K562 (cell line): ENCODE measurements at regions not wholly inside any gene's neighbourhood (a gene's known extent, or its start where the extent isn't known, plus 50 kb on each side); places are given as distances from the start of the nearest gene placed in this dataset.

Experiments used
- ATAC-seq: fragments of 200-7000 bp; cut with Tn5 transposase; 3 replicates; pipeline ENCODE4 v1.9.1; 2020; ENCODE audit warnings: moderate library complexity
- BruUV-seq: library from RNA; stranded (reverse); fragments of 400-500 nt; replicated peaks from 2 replicates; lab custom pipeline; 2021; lab: Mats Ljungman, UMichigan
- CTCF ChIA-PET: fragments of 300-600 bp; formaldehyde crosslinking; extraction: SDS; loops from one replicate; lab custom pipeline; 2021; ENCODE audit warnings: low intra/inter-chr PET ratio; lab: Yijun Ruan, JAX
- POLR2A ChIA-PET: fragments of 300-600, 350-650 bp; sonication (Branson Sonifier 250); formaldehyde crosslinking; extraction: SDS; loops from one replicate; lab custom pipeline; 2021; ENCODE audit warnings: antibody characterized with exemption, inconsistent platforms; lab: Yijun Ruan, JAX
- DNase-seq, 4 experiments: peaks; one replicate each; pipeline versions ENCODE4 v3.0.0 to v3.0.0-alpha.2; 2011 to 2018; ENCODE audit warnings: low spot score in 3 of 4, mixed read lengths in 3 of 4; ENCODE audit errors: extremely low read depth in 1 of 4
- FAIRE-seq: peaks from 2 replicates; lab custom pipeline; 2011; peaks lifted over from hg19 to GRCh38; lab: Jason Lieb, UNC
- H2AFZ ChIP-seq: 2 replicates; pipeline ENCODE4 v1.6.0; 2011; ENCODE audit warnings: low read depth, low read length, control low read depth, inconsistent platforms
- H3K27ac ChIP-seq: fragments of 200-600 bp; 3 replicates; pipeline ENCODE4 v1.8.0; 2011; ENCODE audit warnings: low read depth, mild to moderate bottlenecking, control low read depth, inconsistent platforms, low read length, moderate library complexity, mixed read lengths; ENCODE audit errors: extremely low read depth
- H3K27me3 ChIP-seq, 2 experiments: fragments of 300-600 bp in 1 of 2; 2 replicates in 1 of 2; 3 replicates in 1 of 2; pipeline versions ENCODE4 v1.6.0 to v1.8.0; 2011; ENCODE audit warnings: inconsistent platforms in 2 of 2, low read length in 2 of 2, mild to moderate bottlenecking in 1 of 2, mixed read lengths in 1 of 2, moderate library complexity in 1 of 2; ENCODE audit not compliant: control insufficient read depth in 2 of 2, insufficient read depth in 2 of 2
- H3K36me3 ChIP-seq: fragments of 300-600 bp; 3 replicates; pipeline ENCODE4 v1.8.0; 2011; ENCODE audit warnings: mild to moderate bottlenecking, low read length, inconsistent platforms; ENCODE audit not compliant: control insufficient read depth, insufficient read depth
- H3K4me1 ChIP-seq, 2 experiments: fragments of 200-600 bp in 1 of 2; replicated peaks in 1 of 2; 2 replicates in 1 of 2; 3 replicates in 1 of 2; pipeline versions ENCODE4 v1.5.1 to v1.8.0; 2011; ENCODE audit warnings: inconsistent platforms in 2 of 2, low read length in 2 of 2, mild to moderate bottlenecking in 1 of 2, mixed read lengths in 1 of 2, moderate library complexity in 1 of 2; ENCODE audit not compliant: control insufficient read depth in 2 of 2, insufficient read depth in 2 of 2
- H3K4me2 ChIP-seq: 2 replicates; pipeline ENCODE4 v1.6.1; 2011; ENCODE audit warnings: low read length, control low read depth, inconsistent platforms, mixed read lengths; ENCODE audit not compliant: insufficient read depth
- H3K4me3 ChIP-seq: fragments of 200-600 bp; sonication (generic), shearing (Covaris generic); 2 replicates; pipeline ENCODE4 v1.5.1; 2016; ENCODE audit warnings: control low read depth, inconsistent platforms
- H3K79me2 ChIP-seq: fragments of 200-600 bp; 3 replicates; pipeline ENCODE4 v1.8.0; 2011; ENCODE audit warnings: low read length, inconsistent platforms; ENCODE audit not compliant: control insufficient read depth, insufficient read depth
- H3K9ac ChIP-seq, 2 experiments: 2 replicates each; pipeline versions ENCODE4 v1.6.0 to v1.6.1; 2011; ENCODE audit warnings: low read depth in 2 of 2, low read length in 2 of 2, control low read depth in 1 of 2, inconsistent platforms in 1 of 2, mild to moderate bottlenecking in 1 of 2, mixed read lengths in 1 of 2; ENCODE audit not compliant: insufficient read depth in 1 of 2
- H3K9me1 ChIP-seq: one replicate; pipeline ENCODE4 v1.6.0; 2011; ENCODE audit warnings: inconsistent platforms, mild to moderate bottlenecking, low read length, moderate library complexity; ENCODE audit not compliant: control insufficient read depth, insufficient read depth
- H3K9me3 ChIP-seq: replicated peaks from 2 replicates; pipeline ENCODE4 v1.5.1; 2011; ENCODE audit warnings: low read depth, low read length, inconsistent platforms; ENCODE audit not compliant: control insufficient read depth, insufficient read depth
- H4K20me1 ChIP-seq: replicated peaks from 2 replicates; pipeline ENCODE4 v1.6.1; 2011; ENCODE audit warnings: low read length, inconsistent platforms, mixed read lengths; ENCODE audit not compliant: control insufficient read depth, insufficient read depth
- BCOR ChIP-seq: fragments of 450-650 bp; IDR thresholded peaks from 2 replicates; pipeline ENCODE4 v1.6.1; 2016
- MYC ChIP-seq, 2 experiments: fragments of 250-450 bp in 1 of 2; sonication (Bioruptor Pico) in 1 of 2; IDR thresholded peaks; 2 replicates each; pipeline versions ENCODE4 v1.5.1 to v1.6.1; 2012 to 2021; ENCODE audit warnings: low read depth in 2 of 2, borderline replicate concordance in 1 of 2, improper control_type of control experiment in 1 of 2, low read length in 1 of 2, mild to moderate bottlenecking in 1 of 2, moderate library complexity in 1 of 2
- NFE2L1 ChIP-seq: fragments of 450-650 bp; IDR thresholded peaks from 2 replicates; pipeline ENCODE4 v1.6.1; 2016; ENCODE audit warnings: missing genetic modification characterization, low read depth, mild to moderate bottlenecking, missing compliant biosample characterization, moderate library complexity, borderline replicate concordance
- WHSC1 ChIP-seq: IDR thresholded peaks from one replicate; pipeline ENCODE4 v1.6.1; 2012; ENCODE audit warnings: low read length, control low read depth, inconsistent platforms
- ZNF232 ChIP-seq: sonication (generic); formaldehyde crosslinking; IDR thresholded peaks from 2 replicates; pipeline ENCODE4 v1.8.0; 2022; ENCODE audit warnings: mild to moderate bottlenecking, missing genetic modification reagents
- ZNF668 ChIP-seq: fragments of 250-450 bp; sonication (Bioruptor Pico); IDR thresholded peaks from 2 replicates; pipeline ENCODE4 v1.8.0; 2022; ENCODE audit warnings: mild to moderate bottlenecking, inconsistent platforms
- ZNF699 ChIP-seq: fragments of 250-450 bp; sonication (Bioruptor Pico); IDR thresholded peaks from 2 replicates; pipeline ENCODE4 v1.8.0; 2021; ENCODE audit warnings: mild to moderate bottlenecking, moderate library complexity; ENCODE audit not compliant: insufficient replicate concordance
- in situ Hi-C: fragments of 300-500 bp; cut with MboI; formaldehyde crosslinking; loops from 4 replicates; pipeline ENCODE4 v1.15.0; 2018; ENCODE audit warnings: inconsistent platforms, mixed read lengths
- intact Hi-C: fragments of 100-400 bp; cut with micrococcal nuclease; formaldehyde crosslinking; loops from 2 replicates; pipeline ENCODE4 v1.14.2; 2022
- TF ChIP-seq, protein P1 (sequence below): fragments of 450-650 bp; IDR thresholded peaks from 2 replicates; pipeline ENCODE4 v1.6.1; 2016; ENCODE audit warnings: low read depth

DNA sequence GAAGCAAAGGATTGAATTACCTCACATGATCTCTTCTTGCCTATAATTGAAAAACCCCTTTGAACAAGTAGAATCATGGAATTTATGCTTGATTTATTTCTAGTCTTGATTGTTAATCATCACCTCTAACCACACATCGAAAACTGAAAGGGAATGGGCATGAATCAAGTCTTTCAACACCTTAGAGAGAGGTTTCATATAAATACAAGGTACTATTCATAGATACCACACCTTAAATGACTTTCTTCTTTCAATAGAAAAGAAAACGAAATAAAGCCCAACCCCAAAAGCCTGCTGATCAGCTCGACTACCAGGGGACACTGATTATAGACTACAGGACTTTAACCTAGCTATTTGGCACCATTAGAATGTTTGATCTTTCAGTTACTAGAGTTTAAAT is 128.6 kb upstream of the PTPRZ1 start (continued):
- TF ChIP-seq, protein P1, sequence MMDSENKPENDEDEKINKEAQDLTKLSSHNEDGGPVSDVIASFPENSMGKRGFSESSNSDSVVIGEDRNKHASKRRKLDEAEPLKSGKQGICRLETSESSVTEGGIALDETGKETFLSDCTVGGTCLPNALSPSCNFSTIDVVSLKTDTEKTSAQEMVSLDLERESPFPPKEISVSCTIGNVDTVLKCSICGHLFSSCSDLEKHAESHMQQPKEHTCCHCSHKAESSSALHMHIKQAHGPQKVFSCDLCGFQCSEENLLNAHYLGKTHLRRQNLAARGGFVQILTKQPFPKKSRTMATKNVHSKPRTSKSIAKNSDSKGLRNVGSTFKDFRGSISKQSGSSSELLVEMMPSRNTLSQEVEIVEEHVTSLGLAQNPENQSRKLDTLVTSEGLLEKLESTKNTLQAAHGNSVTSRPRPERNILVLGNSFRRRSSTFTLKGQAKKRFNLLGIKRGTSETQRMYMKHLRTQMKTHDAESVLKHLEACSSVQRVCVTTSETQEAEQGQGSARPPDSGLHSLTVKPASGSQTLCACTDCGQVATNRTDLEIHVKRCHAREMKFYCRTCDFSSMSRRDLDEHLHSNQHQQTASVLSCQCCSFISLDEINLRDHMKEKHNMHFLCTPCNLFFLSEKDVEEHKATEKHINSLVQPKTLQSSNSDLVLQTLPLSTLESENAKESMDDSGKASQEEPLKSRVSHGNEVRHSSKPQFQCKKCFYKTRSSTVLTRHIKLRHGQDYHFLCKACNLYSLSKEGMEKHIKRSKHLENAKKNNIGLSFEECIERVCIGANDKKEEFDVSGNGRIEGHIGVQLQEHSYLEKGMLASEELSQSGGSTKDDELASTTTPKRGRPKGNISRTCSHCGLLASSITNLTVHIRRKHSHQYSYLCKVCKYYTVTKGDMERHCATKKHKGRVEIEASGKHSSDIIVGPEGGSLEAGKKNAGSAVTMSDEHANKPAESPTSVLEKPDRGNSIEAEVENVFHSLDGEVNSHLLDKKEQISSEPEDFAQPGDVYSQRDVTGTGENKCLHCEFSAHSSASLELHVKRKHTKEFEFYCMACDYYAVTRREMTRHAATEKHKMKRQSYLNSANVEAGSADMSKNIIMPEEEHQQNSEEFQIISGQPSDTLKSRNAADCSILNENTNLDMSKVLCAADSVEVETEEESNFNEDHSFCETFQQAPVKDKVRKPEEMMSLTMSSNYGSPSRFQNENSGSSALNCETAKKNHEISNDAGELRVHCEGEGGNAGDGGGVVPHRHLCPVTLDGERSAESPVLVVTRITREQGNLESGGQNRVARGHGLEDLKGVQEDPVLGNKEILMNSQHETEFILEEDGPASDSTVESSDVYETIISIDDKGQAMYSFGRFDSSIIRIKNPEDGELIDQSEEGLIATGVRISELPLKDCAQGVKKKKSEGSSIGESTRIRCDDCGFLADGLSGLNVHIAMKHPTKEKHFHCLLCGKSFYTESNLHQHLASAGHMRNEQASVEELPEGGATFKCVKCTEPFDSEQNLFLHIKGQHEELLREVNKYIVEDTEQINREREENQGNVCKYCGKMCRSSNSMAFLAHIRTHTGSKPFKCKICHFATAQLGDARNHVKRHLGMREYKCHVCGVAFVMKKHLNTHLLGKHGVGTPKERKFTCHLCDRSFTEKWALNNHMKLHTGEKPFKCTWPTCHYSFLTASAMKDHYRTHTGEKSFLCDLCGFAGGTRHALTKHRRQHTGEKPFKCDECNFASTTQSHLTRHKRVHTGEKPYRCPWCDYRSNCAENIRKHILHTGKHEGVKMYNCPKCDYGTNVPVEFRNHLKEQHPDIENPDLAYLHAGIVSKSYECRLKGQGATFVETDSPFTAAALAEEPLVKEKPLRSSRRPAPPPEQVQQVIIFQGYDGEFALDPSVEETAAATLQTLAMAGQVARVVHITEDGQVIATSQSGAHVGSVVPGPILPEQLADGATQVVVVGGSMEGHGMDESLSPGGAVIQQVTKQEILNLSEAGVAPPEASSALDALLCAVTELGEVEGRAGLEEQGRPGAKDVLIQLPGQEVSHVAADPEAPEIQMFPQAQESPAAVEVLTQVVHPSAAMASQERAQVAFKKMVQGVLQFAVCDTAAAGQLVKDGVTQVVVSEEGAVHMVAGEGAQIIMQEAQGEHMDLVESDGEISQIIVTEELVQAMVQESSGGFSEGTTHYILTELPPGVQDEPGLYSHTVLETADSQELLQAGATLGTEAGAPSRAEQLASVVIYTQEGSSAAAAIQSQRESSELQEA = no peak
- no peak for TF ChIP-seq WHSC1
- no peak for TF ChIP-seq BCOR
- TF ChIP-seq, all 486 proteins: peak for 0

DNA sequence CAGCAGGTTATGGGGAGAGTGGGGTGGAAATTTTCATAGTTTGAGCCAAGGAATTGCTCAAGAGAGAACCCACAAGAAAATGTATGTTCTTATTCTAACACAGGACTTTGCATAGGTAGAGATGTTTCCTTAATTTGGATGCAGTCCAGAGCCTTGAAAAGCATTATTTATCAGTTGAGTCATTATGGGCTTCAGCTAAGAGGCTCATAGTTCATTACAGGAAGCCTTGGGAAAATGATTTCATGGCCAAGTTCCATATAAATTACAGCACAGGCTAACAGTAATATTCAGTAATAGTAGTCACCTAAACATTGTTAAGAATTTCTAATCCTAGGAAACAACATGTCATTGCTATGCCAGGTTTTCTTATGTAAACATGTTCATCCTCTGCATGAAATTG is 131.1 kb upstream of the PTPRZ1 start:
- BruUV-seq = no TSS peak
- no peaks in the 10 kb centered on the region for H4K20me1 ChIP-seq
- POLR2A ChIA-PET = interaction anchor here (1.1 kb wide), 1 partner anchor 20 kb away, joined by 4 read pairs; no protein-coding TSS in a partner anchor
- no peaks in the 10 kb centered on the region for H3K27me3 ChIP-seq
- CTCF ChIA-PET = no interaction called here
- TF ChIP-seq MYC (IDR thresholded peaks at IDR 0.05; ENCODE audit: low read depth, low read length) = no peak
- no peak for TF ChIP-seq MYC (CRISPR knock-in tag; IDR thresholded peaks at IDR 0.05; ENCODE audit: borderline replicate concordance, low read depth)
- TF ChIP-seq ZNF232 = no peak
- no peak for TF ChIP-seq NFE2L1 (tag)
- TF ChIP-seq ZNF699 (CRISPR knock-in tag) = no peak
- TF ChIP-seq ZNF668 = no peak
- no peak overlapping the region for H2AFZ ChIP-seq
- H3K9me1 ChIP-seq = no peaks in the 10 kb centered on the region
- H3K9me3 ChIP-seq = no peaks in the 10 kb centered on the region
- no peaks in the 10 kb centered on the region for H3K36me3 ChIP-seq
- no peak for FAIRE-seq
- H3K4me3 ChIP-seq = no peak overlapping the region
- ATAC-seq = no peak
- no peak for DNase-seq
- in situ Hi-C loops = no loop called here
- H3K4me2 ChIP-seq = no peak overlapping the region
- no peak overlapping the region for H3K9ac ChIP-seq
- intact Hi-C loops = no loop called here
- no peaks in the 10 kb centered on the region for H3K79me2 ChIP-seq
- H3K4me1 ChIP-seq = no peaks in the 10 kb centered on the region
- H3K27ac ChIP-seq = no peak overlapping the region
